ENCODE measurements at regions not wholly inside any gene's neighbourhood (a gene's known extent, or its start where the extent isn't known, plus 50 kb on each side); places are given as distances from the start of the nearest gene placed in this dataset.

DNA sequence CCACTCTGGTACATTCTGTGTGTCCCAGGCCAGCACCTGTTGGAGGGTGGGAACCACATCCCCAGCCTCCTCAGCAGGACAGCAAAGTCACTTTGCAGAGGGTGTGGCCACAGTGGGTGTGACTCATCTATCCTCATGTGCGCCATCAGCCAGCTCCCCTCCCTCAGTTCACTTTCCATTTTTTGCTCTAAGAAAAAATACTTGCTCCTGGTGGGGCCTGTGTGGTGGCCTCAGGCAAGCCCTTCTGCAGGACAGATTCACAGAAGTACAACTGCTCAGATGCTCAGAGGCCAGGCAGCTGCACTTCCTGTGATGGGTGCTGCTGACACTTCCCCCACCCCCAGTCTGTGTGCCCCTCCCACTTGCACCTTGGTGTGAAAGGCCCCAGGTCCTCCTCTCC lies 78.3 kb upstream of the ALDH1L1 start (continued):
- TF ChIP-seq, protein P1, sequence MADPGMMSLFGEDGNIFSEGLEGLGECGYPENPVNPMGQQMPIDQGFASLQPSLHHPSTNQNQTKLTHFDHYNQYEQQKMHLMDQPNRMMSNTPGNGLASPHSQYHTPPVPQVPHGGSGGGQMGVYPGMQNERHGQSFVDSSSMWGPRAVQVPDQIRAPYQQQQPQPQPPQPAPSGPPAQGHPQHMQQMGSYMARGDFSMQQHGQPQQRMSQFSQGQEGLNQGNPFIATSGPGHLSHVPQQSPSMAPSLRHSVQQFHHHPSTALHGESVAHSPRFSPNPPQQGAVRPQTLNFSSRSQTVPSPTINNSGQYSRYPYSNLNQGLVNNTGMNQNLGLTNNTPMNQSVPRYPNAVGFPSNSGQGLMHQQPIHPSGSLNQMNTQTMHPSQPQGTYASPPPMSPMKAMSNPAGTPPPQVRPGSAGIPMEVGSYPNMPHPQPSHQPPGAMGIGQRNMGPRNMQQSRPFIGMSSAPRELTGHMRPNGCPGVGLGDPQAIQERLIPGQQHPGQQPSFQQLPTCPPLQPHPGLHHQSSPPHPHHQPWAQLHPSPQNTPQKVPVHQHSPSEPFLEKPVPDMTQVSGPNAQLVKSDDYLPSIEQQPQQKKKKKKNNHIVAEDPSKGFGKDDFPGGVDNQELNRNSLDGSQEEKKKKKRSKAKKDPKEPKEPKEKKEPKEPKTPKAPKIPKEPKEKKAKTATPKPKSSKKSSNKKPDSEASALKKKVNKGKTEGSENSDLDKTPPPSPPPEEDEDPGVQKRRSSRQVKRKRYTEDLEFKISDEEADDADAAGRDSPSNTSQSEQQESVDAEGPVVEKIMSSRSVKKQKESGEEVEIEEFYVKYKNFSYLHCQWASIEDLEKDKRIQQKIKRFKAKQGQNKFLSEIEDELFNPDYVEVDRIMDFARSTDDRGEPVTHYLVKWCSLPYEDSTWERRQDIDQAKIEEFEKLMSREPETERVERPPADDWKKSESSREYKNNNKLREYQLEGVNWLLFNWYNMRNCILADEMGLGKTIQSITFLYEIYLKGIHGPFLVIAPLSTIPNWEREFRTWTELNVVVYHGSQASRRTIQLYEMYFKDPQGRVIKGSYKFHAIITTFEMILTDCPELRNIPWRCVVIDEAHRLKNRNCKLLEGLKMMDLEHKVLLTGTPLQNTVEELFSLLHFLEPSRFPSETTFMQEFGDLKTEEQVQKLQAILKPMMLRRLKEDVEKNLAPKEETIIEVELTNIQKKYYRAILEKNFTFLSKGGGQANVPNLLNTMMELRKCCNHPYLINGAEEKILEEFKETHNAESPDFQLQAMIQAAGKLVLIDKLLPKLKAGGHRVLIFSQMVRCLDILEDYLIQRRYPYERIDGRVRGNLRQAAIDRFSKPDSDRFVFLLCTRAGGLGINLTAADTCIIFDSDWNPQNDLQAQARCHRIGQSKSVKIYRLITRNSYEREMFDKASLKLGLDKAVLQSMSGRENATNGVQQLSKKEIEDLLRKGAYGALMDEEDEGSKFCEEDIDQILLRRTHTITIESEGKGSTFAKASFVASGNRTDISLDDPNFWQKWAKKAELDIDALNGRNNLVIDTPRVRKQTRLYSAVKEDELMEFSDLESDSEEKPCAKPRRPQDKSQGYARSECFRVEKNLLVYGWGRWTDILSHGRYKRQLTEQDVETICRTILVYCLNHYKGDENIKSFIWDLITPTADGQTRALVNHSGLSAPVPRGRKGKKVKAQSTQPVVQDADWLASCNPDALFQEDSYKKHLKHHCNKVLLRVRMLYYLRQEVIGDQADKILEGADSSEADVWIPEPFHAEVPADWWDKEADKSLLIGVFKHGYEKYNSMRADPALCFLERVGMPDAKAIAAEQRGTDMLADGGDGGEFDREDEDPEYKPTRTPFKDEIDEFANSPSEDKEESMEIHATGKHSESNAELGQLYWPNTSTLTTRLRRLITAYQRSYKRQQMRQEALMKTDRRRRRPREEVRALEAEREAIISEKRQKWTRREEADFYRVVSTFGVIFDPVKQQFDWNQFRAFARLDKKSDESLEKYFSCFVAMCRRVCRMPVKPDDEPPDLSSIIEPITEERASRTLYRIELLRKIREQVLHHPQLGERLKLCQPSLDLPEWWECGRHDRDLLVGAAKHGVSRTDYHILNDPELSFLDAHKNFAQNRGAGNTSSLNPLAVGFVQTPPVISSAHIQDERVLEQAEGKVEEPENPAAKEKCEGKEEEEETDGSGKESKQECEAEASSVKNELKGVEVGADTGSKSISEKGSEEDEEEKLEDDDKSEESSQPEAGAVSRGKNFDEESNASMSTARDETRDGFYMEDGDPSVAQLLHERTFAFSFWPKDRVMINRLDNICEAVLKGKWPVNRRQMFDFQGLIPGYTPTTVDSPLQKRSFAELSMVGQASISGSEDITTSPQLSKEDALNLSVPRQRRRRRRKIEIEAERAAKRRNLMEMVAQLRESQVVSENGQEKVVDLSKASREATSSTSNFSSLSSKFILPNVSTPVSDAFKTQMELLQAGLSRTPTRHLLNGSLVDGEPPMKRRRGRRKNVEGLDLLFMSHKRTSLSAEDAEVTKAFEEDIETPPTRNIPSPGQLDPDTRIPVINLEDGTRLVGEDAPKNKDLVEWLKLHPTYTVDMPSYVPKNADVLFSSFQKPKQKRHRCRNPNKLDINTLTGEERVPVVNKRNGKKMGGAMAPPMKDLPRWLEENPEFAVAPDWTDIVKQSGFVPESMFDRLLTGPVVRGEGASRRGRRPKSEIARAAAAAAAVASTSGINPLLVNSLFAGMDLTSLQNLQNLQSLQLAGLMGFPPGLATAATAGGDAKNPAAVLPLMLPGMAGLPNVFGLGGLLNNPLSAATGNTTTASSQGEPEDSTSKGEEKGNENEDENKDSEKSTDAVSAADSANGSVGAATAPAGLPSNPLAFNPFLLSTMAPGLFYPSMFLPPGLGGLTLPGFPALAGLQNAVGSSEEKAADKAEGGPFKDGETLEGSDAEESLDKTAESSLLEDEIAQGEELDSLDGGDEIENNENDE (IDR thresholded peaks at IDR 0.05; ENCODE audit: insufficient replicate concordance, low read length), result no peak
- TF ChIP-seq HDAC6 (IDR thresholded peaks at IDR 0.05; ENCODE audit: low read depth, low read length) (no peak), POU5F1 (IDR thresholded peaks at IDR 0.05; ENCODE audit: low read depth, low read length) (no peak), GTF2F1 (IDR thresholded peaks at IDR 0.05; ENCODE audit: borderline replicate concordance, low read depth, low read length) (no peak)
